Astrocyte (in vitro differentiated cells and primary cell): ENCODE measurements at regions not wholly inside any gene's neighbourhood (a gene's known extent, or its start where the extent isn't known, plus 50 kb on each side); places are given as distances from the start of the nearest gene placed in this dataset.

Experiments used
- DNase-seq: peaks from one replicate; pipeline ENCODE4 v3.0.0-alpha.2; 2010; ENCODE audit warnings: low read depth
- FAIRE-seq: peaks from 2 replicates; lab custom pipeline; 2011; peaks lifted over from hg19 to GRCh38; lab: Jason Lieb, UNC
- H2AFZ ChIP-seq: 2 replicates; pipeline ENCODE4 v1.6.0; 2012; ENCODE audit warnings: low read depth, low read length, inconsistent platforms
- H3K27ac ChIP-seq: 2 replicates; pipeline ENCODE4 v1.5.1; 2011; ENCODE audit warnings: low read depth, low read length, inconsistent platforms
- H3K27me3 ChIP-seq: 2 replicates; pipeline ENCODE4 v1.6.0; 2011; ENCODE audit warnings: low read length, inconsistent platforms; ENCODE audit not compliant: insufficient read depth
- H3K36me3 ChIP-seq: 2 replicates; pipeline ENCODE4 v1.5.1; 2011; ENCODE audit warnings: low read length, inconsistent platforms; ENCODE audit not compliant: insufficient read depth
- H3K4me1 ChIP-seq: 2 replicates; pipeline ENCODE4 v1.5.1; 2011; ENCODE audit warnings: low read length, inconsistent platforms; ENCODE audit not compliant: insufficient read depth
- H3K4me2 ChIP-seq: 2 replicates; pipeline ENCODE4 v1.6.0; 2012; ENCODE audit warnings: low read length, inconsistent platforms
- H3K4me3 ChIP-seq: 2 replicates; pipeline ENCODE4 v1.5.1; 2011; ENCODE audit warnings: low read depth, mild to moderate bottlenecking, low read length, inconsistent platforms; ENCODE audit not compliant: insufficient read depth
- H3K79me2 ChIP-seq: 2 replicates; pipeline ENCODE4 v1.6.0; 2012; ENCODE audit warnings: mild to moderate bottlenecking, low read length, inconsistent platforms; ENCODE audit not compliant: insufficient read depth
- H3K9ac ChIP-seq: 2 replicates; pipeline ENCODE4 v1.6.0; 2012; ENCODE audit warnings: mild to moderate bottlenecking, low read length, inconsistent platforms
- H3K9me3 ChIP-seq: 2 replicates; pipeline ENCODE4 v1.5.1; 2012; ENCODE audit warnings: low read depth, mild to moderate bottlenecking, low read length, inconsistent platforms; ENCODE audit not compliant: insufficient read depth
- H4K20me1 ChIP-seq: 2 replicates; pipeline ENCODE4 v1.6.0; 2012; ENCODE audit warnings: low read length, inconsistent platforms; ENCODE audit not compliant: insufficient read depth
- H3K27ac Mint-ChIP-seq: one replicate; pipeline ENCODE4 v1.8.0; 2021; ENCODE audit warnings: mild to moderate bottlenecking, mixed read lengths; ENCODE audit not compliant: unreplicated experiment
- H3K27me3 Mint-ChIP-seq: one replicate; pipeline ENCODE4 v1.8.0; 2021; ENCODE audit warnings: low read depth, mixed read lengths; ENCODE audit not compliant: unreplicated experiment
- H3K36me3 Mint-ChIP-seq: one replicate; pipeline ENCODE4 v1.8.0; 2021; ENCODE audit warnings: low read depth, mixed read lengths; ENCODE audit not compliant: unreplicated experiment
- H3K4me1 Mint-ChIP-seq: one replicate; pipeline ENCODE4 v1.8.0; 2021; ENCODE audit warnings: low read depth, mixed read lengths; ENCODE audit not compliant: unreplicated experiment
- H3K4me3 Mint-ChIP-seq: one replicate; pipeline ENCODE4 v1.8.0; 2021; ENCODE audit warnings: mild to moderate bottlenecking, moderate library complexity, mixed read lengths; ENCODE audit not compliant: unreplicated experiment
- H3K9me3 Mint-ChIP-seq: one replicate; pipeline ENCODE4 v1.8.0; 2021; ENCODE audit warnings: mild to moderate bottlenecking, mixed read lengths; ENCODE audit not compliant: unreplicated experiment
- CTCF ChIP-seq: IDR thresholded peaks from 2 replicates; pipeline ENCODE4 v1.5.1; 2011; ENCODE audit warnings: low read depth, mild to moderate bottlenecking, inconsistent platforms, low read length, moderate library complexity; ENCODE audit not compliant: insufficient read depth
- EZH2 ChIP-seq: IDR thresholded peaks from 2 replicates; pipeline ENCODE4 v1.6.1; 2012; ENCODE audit warnings: mild to moderate bottlenecking, low read length, inconsistent platforms; ENCODE audit not compliant: insufficient read depth

DNA sequence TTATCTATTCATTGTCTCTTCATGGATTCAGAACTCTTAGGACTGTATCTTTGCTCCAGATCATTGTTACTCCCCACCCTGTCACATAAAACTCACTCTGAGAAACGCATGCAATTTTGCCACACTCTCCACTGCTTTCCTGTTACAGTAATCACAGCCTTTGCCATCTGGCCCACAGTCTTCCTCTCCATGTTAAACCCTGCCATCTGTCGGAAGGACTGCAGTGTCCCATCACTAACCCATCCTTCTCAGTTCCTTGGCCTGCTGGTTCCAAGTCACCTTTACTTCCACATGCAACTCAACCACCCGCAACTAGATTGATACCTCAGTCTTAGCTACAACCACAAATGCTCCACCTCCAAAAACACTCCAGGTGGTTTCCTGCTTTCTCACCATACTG lies 308.7 kb upstream of the FAM241A start:
- H3K27ac ChIP-seq, result no peak overlapping the region
- H3K4me2 ChIP-seq, result no peak overlapping the region
- no peaks in the 10 kb centered on the region for H4K20me1 ChIP-seq
- no peak overlapping the region for H3K4me3 Mint-ChIP-seq
- no peak for FAIRE-seq
- no peak for TF ChIP-seq EZH2
- TF ChIP-seq CTCF, result no peak
- no peaks in the 10 kb centered on the region for H3K79me2 ChIP-seq
- no peaks in the 10 kb centered on the region for H3K27me3 ChIP-seq
- H3K9ac ChIP-seq, result no peak overlapping the region
- H3K4me1 Mint-ChIP-seq, result peaks cover 7% of the 10 kb centered on the region
- no peaks in the 10 kb centered on the region for H3K9me3 ChIP-seq
- no peak overlapping the region for H3K4me3 ChIP-seq
- H3K27me3 Mint-ChIP-seq, result no peaks in the 10 kb centered on the region
- H3K36me3 ChIP-seq, result no peaks in the 10 kb centered on the region
- no peak overlapping the region for H2AFZ ChIP-seq
- no peaks in the 10 kb centered on the region for H3K36me3 Mint-ChIP-seq
- no peak for DNase-seq
- H3K9me3 Mint-ChIP-seq, result no peaks in the 10 kb centered on the region
- no peaks in the 10 kb centered on the region for H3K4me1 ChIP-seq
- H3K27ac Mint-ChIP-seq, result peak overlapping the region; percentile 22

DNA sequence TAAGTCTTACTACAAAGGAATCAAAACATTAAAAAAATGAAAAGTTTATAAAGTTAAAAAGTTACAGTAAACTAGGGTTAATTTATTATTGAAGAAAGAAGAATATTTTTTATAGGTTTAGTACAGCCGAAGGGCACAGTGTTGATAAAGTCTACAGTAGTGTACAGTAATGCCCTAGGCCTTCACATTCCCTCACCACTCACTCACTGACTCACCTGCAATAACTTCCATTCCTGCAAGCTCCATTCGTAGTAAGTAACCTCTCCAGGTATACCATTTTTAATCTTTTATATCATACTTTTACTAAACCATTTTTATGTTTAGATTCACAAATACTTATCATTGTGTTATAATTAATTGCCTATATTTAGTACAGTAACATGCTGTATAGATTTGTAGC lies 307.5 kb upstream of the FAM241A start:
- no peak overlapping the region for H3K4me3 ChIP-seq
- no peak overlapping the region for H3K9ac ChIP-seq
- H3K27me3 Mint-ChIP-seq, result no peaks in the 10 kb centered on the region
- H3K9me3 ChIP-seq, result no peaks in the 10 kb centered on the region
- H3K9me3 Mint-ChIP-seq, result no peaks in the 10 kb centered on the region
- H3K27me3 ChIP-seq, result no peaks in the 10 kb centered on the region
- H3K36me3 ChIP-seq, result no peaks in the 10 kb centered on the region
- no peaks in the 10 kb centered on the region for H3K4me1 ChIP-seq
- H3K4me2 ChIP-seq, result no peak overlapping the region
- H4K20me1 ChIP-seq, result no peaks in the 10 kb centered on the region
- FAIRE-seq (no peak), DNase-seq (no peak)
- H2AFZ ChIP-seq, result no peak overlapping the region
- H3K79me2 ChIP-seq, result no peaks in the 10 kb centered on the region
- no peak overlapping the region for H3K27ac Mint-ChIP-seq
- H3K27ac ChIP-seq, result no peak overlapping the region
- TF ChIP-seq EZH2 (no peak), CTCF (no peak)
- H3K4me1 Mint-ChIP-seq, result peaks cover 7% of the 10 kb centered on the region
- H3K36me3 Mint-ChIP-seq, result no peaks in the 10 kb centered on the region
- H3K4me3 Mint-ChIP-seq, result no peak overlapping the region

DNA sequence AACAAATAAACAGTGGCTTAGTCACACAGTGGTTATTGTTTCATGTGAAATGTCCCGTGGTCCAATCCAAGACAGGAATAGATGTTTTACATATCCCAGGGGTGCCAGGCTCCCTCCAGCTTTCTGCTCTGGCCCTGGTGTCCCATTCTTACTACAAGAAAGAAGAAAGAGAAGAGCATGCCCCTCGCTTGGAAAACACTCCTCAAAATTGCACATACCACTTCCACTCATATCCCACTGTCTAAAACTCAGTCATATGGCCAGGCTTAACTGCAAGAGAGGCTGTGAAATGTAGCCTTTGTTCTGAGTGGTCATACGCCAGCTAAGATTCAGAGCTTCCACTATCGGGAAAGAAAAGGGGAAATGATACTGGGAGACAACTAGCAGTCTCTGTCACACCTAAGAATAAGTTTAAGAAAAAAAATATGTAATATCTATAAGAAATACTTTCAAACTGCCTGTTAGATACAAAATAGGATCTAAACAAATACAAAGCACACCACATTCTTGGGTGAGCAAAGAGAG lies 306.8 kb upstream of the FAM241A start:
- Histone ChIP-seq H2AFZ (no peak overlapping the region), H3K36me3 (no peaks in the 10 kb centered on the region), H4K20me1 (no peaks in the 10 kb centered on the region), H3K27ac (no peak overlapping the region), H3K9me3 (no peaks in the 10 kb centered on the region), H3K4me3 (no peak overlapping the region), H3K4me2 (no peak overlapping the region), H3K9ac (no peak overlapping the region), H3K27me3 (no peaks in the 10 kb centered on the region), H3K79me2 (no peaks in the 10 kb centered on the region), H3K4me1 (no peaks in the 10 kb centered on the region)
- H3K4me1 Mint-ChIP-seq, result peaks cover 7% of the 10 kb centered on the region
- no peaks in the 10 kb centered on the region for H3K36me3 Mint-ChIP-seq
- no peak for TF ChIP-seq EZH2
- no peak for TF ChIP-seq CTCF
- FAIRE-seq (peak; percentile 59), DNase-seq (no peak)
- H3K9me3 Mint-ChIP-seq, result no peaks in the 10 kb centered on the region
- no peak overlapping the region for H3K4me3 Mint-ChIP-seq
- no peak overlapping the region for H3K27ac Mint-ChIP-seq
- no peaks in the 10 kb centered on the region for H3K27me3 Mint-ChIP-seq
